GM12874 (cell line): ENCODE measurements at regions not wholly inside any gene's neighbourhood (a gene's known extent, or its start where the extent isn't known, plus 50 kb on each side); places are given as distances from the start of the nearest gene placed in this dataset.

Source experiments
- TF ChIP-seq, protein P1 (sequence below): IDR thresholded peaks from 2 replicates; pipeline ENCODE4 v1.5.1; 2011; ENCODE audit warnings: low read depth, mild to moderate bottlenecking, control low read depth, low read length, moderate library complexity; ENCODE audit not compliant: insufficient read depth

GRCh38 chr5:145588113-145588512 is 247.0 kb downstream of the PRELID2 start:
- TF ChIP-seq, protein P1, sequence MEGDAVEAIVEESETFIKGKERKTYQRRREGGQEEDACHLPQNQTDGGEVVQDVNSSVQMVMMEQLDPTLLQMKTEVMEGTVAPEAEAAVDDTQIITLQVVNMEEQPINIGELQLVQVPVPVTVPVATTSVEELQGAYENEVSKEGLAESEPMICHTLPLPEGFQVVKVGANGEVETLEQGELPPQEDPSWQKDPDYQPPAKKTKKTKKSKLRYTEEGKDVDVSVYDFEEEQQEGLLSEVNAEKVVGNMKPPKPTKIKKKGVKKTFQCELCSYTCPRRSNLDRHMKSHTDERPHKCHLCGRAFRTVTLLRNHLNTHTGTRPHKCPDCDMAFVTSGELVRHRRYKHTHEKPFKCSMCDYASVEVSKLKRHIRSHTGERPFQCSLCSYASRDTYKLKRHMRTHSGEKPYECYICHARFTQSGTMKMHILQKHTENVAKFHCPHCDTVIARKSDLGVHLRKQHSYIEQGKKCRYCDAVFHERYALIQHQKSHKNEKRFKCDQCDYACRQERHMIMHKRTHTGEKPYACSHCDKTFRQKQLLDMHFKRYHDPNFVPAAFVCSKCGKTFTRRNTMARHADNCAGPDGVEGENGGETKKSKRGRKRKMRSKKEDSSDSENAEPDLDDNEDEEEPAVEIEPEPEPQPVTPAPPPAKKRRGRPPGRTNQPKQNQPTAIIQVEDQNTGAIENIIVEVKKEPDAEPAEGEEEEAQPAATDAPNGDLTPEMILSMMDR, result no peak

DNA sequence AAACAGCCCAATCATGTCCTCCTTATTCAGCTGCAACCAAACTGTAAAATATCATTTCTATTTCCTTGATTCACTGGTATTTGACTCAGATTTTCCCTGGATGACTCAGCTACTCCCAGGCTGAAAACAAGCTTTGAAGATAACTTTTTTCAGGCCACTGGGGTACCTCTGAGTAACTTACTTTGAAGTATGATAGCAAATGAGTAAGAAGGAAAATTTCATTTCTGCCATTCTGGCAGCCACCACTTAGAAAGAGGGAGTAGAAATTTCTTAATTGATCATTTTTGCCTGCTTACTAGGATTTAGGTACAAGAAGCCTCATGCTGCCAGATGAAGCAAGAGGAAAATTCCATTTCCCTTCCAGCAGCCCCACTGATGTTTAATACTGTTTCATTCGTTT is 247.4 kb downstream of the PRELID2 start:
- TF ChIP-seq, protein P1, result no peak

- TF ChIP-seq, protein P1, result no peak
These were observed 247.9 kb downstream of the PRELID2 start for GRCh38 chr5:145587308-145587672.

GRCh38 chr5:145586661-145587307 is 248.4 kb downstream of the PRELID2 start:
- TF ChIP-seq, protein P1, result no peak

DNA sequence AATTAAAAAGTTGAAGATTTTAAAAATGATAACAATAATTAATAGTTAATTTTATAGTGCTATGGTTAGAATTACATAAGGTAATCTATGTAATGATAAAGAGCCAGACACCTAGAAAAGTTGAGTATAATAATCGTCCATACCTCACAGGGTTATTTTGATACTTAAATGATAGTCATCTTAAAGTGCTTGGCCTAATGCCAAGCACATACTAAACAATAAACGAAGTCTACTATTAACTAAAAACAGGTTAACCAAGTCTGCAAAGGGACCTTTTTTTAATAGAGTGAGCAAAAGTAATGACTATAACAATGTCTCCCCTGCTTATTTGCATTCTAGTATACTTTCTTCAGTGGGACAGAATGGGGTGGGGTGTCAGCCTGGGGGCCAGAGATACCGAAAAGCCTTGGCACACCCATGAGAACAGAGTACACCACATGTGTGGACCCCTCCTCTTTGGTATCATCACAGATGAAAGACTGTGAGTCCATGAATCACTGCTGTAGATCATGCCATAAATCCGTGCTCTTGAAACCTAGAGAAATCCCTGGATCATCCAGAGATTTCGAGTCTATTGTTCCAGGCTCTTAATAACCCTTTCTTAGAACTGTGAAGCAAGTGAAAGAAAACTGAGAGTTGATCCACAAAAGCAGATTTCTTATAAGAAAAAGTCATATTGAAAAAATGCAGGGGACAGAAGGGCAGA is 249.5 kb downstream of the PRELID2 start:
- TF ChIP-seq, protein P1, result no peak

GRCh38 chr5:145579301-145579700 is 255.8 kb downstream of the PRELID2 start:
- TF ChIP-seq, protein P1, result no peak

GRCh38 chr5:145574889-145575573 is 260.1 kb downstream of the PRELID2 start:
- TF ChIP-seq, protein P1, result no peak
